Lower leg skin (tissue), 3 donors: ENCODE measurements at regions not wholly inside any gene's neighbourhood (a gene's known extent, or its start where the extent isn't known, plus 50 kb on each side); places are given as distances from the start of the nearest gene placed in this dataset.

Experiments used
- CTCF ChIP-seq, 3 donors: fragments of 450-650 bp; IDR thresholded peaks; one replicate each; pipeline ENCODE4 v1.5.1; 2016; ENCODE audit warnings: antibody characterized with exemption in 3 of 3, mild to moderate bottlenecking in 3 of 3, moderate library complexity in 2 of 3
- POLR2A ChIP-seq, 2 donors: fragments of 450-650 bp; IDR thresholded peaks; one replicate each; pipeline ENCODE4 v1.6.1; 2016 to 2017; ENCODE audit warnings: antibody characterized with exemption in 2 of 2, mild to moderate bottlenecking in 1 of 2, moderate library complexity in 1 of 2

GRCh38 chr10:61278556-61278955 lies 174.6 kb downstream of the TMEM26 start:
- TF ChIP-seq CTCF (IDR thresholded peaks at IDR 0.05), result no peak
- no peak for TF ChIP-seq POLR2A (IDR thresholded peaks at IDR 0.05)
